Medulla oblongata (tissue), 1 donor: ENCODE measurements at regions not wholly inside any gene's neighbourhood (a gene's known extent, or its start where the extent isn't known, plus 50 kb on each side); places are given as distances from the start of the nearest gene placed in this dataset.

ENCODE experiments used
- DNase-seq: peaks from one replicate; pipeline ENCODE4 v3.0.0-alpha.2; 2015; ENCODE audit errors: extremely low spot score

DNA sequence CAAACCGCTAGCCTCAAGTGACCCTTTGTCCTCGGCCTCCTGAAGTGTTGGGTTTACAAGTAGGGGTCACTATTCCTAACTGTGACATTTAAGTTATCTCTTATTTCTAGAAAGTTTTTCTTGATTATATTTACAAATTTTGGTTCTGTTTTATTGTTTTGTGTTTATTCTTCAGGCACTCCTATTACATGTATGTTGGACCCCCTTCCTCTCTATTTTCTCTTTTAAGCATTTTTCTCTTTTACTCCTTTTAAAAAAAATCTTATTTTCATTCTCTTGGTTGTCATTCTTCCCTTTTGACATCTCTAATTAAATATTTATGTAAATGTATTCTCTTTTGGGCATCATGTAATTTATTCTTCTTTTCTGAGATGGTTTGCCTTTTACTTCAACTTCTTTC is 50.4 kb upstream of the MAP3K7 start:
- DNase-seq = no peak
